CD8-positive, alpha-beta memory T cell (primary cell): ENCODE measurements at regions not wholly inside any gene's neighbourhood (a gene's known extent, or its start where the extent isn't known, plus 50 kb on each side); places are given as distances from the start of the nearest gene placed in this dataset.

Source experiments
- CTCF ChIA-PET: fragments of 350-600 bp; sonication (Branson Sonifier 250); formaldehyde crosslinking; loops from one replicate; lab custom pipeline; 2021; ENCODE audit warnings: antibody characterized with exemption; lab: Charles Lee
- POLR2A ChIA-PET: fragments of 350-600 bp; sonication (Branson Sonifier 250); formaldehyde crosslinking; loops from one replicate; lab custom pipeline; 2021; ENCODE audit warnings: antibody characterized with exemption; lab: Charles Lee
- DNase-seq, 5 donors: peaks; one replicate each; pipeline versions ENCODE4 v3.0.0 to v3.0.0-alpha.2; 2020 to 2022; ENCODE audit warnings: mixed read lengths in 1 of 5
- H3K27ac ChIP-seq: one replicate; pipeline ENCODE4 v1.7.0; 2013; ENCODE audit warnings: low read depth, mild to moderate bottlenecking, low read length, moderate library complexity
- H3K27me3 ChIP-seq: 2 replicates; pipeline ENCODE4 v1.7.0; 2013; ENCODE audit warnings: low read length, mild to moderate bottlenecking; ENCODE audit not compliant: insufficient read depth, poor library complexity, severe bottlenecking
- H3K36me3 ChIP-seq: 2 replicates; pipeline ENCODE4 v1.7.0; 2013; ENCODE audit warnings: mild to moderate bottlenecking, low read length, moderate library complexity; ENCODE audit not compliant: insufficient read depth
- H3K4me1 ChIP-seq: 2 replicates; pipeline ENCODE4 v1.7.0; 2013; ENCODE audit warnings: mild to moderate bottlenecking, low read length, moderate library complexity; ENCODE audit not compliant: insufficient read depth
- H3K4me3 ChIP-seq: 2 replicates; pipeline ENCODE4 v1.7.0; 2013; ENCODE audit warnings: mild to moderate bottlenecking, low read length
- H3K9me3 ChIP-seq: 2 replicates; pipeline ENCODE4 v1.7.0; 2013; ENCODE audit warnings: mild to moderate bottlenecking, low read length
- H3K27ac Mint-ChIP-seq, 8 donors: one replicate each; pipeline ENCODE4 v1.8.0; 2020 to 2021; ENCODE audit warnings: mixed read lengths in 8 of 8, mild to moderate bottlenecking in 6 of 8, inconsistent platforms in 3 of 8, moderate library complexity in 3 of 8
- H3K27me3 Mint-ChIP-seq, 2 donors: one replicate each; pipeline ENCODE4 v1.8.0; 2020 to 2021; ENCODE audit warnings: mixed read lengths in 2 of 2, mild to moderate bottlenecking in 1 of 2, moderate library complexity in 1 of 2
- H3K36me3 Mint-ChIP-seq, 3 donors: one replicate each; pipeline ENCODE4 v1.8.0; 2020 to 2021; ENCODE audit warnings: mixed read lengths in 3 of 3, inconsistent platforms in 1 of 3, mild to moderate bottlenecking in 1 of 3
- H3K4me1 Mint-ChIP-seq, 3 donors: one replicate each; pipeline ENCODE4 v1.8.0; 2020 to 2021; ENCODE audit warnings: mixed read lengths in 3 of 3, inconsistent platforms in 1 of 3, mild to moderate bottlenecking in 1 of 3
- H3K4me3 Mint-ChIP-seq, 7 donors: one replicate each; pipeline ENCODE4 v1.8.0; 2020 to 2021; ENCODE audit warnings: mixed read lengths in 7 of 7, mild to moderate bottlenecking in 6 of 7, moderate library complexity in 4 of 7, inconsistent platforms in 2 of 7
- H3K9me3 Mint-ChIP-seq, 5 donors: one replicate each; pipeline ENCODE4 v1.8.0; 2020 to 2022; ENCODE audit warnings: mixed read lengths in 5 of 5, mild to moderate bottlenecking in 3 of 5, moderate library complexity in 2 of 5, inconsistent platforms in 1 of 5

- Mint-ChIP-seq H3K4me3 (no peak overlapping the region), H3K9me3 (no peaks in the 10 kb centered on the region), H3K4me1 (no peaks in the 10 kb centered on the region), H3K27me3 (peaks cover 9 to 38% of the 10 kb centered on the region in 2 donors), H3K27ac (no peak overlapping the region), H3K36me3 (no peaks in the 10 kb centered on the region)
- H3K9me3 ChIP-seq: no peaks in the 10 kb centered on the region
- no peak for DNase-seq
- CTCF ChIA-PET: no interaction called here
- H3K36me3 ChIP-seq: no peaks in the 10 kb centered on the region
- H3K4me3 ChIP-seq: no peak overlapping the region
- no peaks in the 10 kb centered on the region for H3K4me1 ChIP-seq
- POLR2A ChIA-PET: no interaction called here
- H3K27ac ChIP-seq: no peak overlapping the region
- H3K27me3 ChIP-seq: peaks cover 6% of the 10 kb centered on the region
These were observed 80.9 kb upstream of the NLRP1 start for GRCh38 chr17:5665164-5665563.

- H3K36me3 ChIP-seq: no peaks in the 10 kb centered on the region
- no peaks in the 10 kb centered on the region for H3K9me3 Mint-ChIP-seq
- no peak for DNase-seq
- H3K36me3 Mint-ChIP-seq: no peaks in the 10 kb centered on the region
- H3K4me1 ChIP-seq: no peaks in the 10 kb centered on the region
- H3K27me3 Mint-ChIP-seq: peaks cover 15 to 44% of the 10 kb centered on the region in 2 donors
- POLR2A ChIA-PET: no interaction called here
- peaks cover 11% of the 10 kb centered on the region for H3K27me3 ChIP-seq
- H3K9me3 ChIP-seq: no peaks in the 10 kb centered on the region
- CTCF ChIA-PET: no interaction called here
- H3K27ac ChIP-seq: no peak overlapping the region
- no peak overlapping the region for H3K4me3 ChIP-seq
- no peaks in the 10 kb centered on the region for H3K4me1 Mint-ChIP-seq
- no peak overlapping the region for H3K27ac Mint-ChIP-seq
- H3K4me3 Mint-ChIP-seq: no peak overlapping the region
These were observed 83.6 kb upstream of the NLRP1 start for GRCh38 chr17:5667871-5668270.

- Mint-ChIP-seq H3K27me3 (peaks cover 16 to 46% of the 10 kb centered on the region in 2 donors), H3K27ac (no peak overlapping the region), H3K4me3 (no peak overlapping the region), H3K36me3 (no peaks in the 10 kb centered on the region), H3K9me3 (peaks cover 0 to 1% (median 0%) of the 10 kb centered on the region in 5 donors), H3K4me1 (no peaks in the 10 kb centered on the region)
- no peaks in the 10 kb centered on the region for H3K9me3 ChIP-seq
- ChIA-PET POLR2A (no interaction called here), CTCF (no interaction called here)
- H3K27ac ChIP-seq: no peak overlapping the region
- H3K27me3 ChIP-seq: peaks cover 11% of the 10 kb centered on the region
- no peak overlapping the region for H3K4me3 ChIP-seq
- no peaks in the 10 kb centered on the region for H3K36me3 ChIP-seq
- no peak for DNase-seq
- no peaks in the 10 kb centered on the region for H3K4me1 ChIP-seq
These were observed 84.3 kb upstream of the NLRP1 start for GRCh38 chr17:5668557-5669138.

GRCh38 chr17:5669191-5669590 is 84.9 kb upstream of the NLRP1 start:
- H3K27me3 Mint-ChIP-seq: peaks cover 18 to 50% of the 10 kb centered on the region in 2 donors
- Histone ChIP-seq H3K27ac (no peak overlapping the region), H3K36me3 (no peaks in the 10 kb centered on the region), H3K4me1 (no peaks in the 10 kb centered on the region), H3K9me3 (no peaks in the 10 kb centered on the region), H3K27me3 (peaks cover 11% of the 10 kb centered on the region), H3K4me3 (no peak overlapping the region)
- no peak overlapping the region for H3K4me3 Mint-ChIP-seq
- H3K36me3 Mint-ChIP-seq: no peaks in the 10 kb centered on the region
- DNase-seq: no peak
- CTCF ChIA-PET: no interaction called here
- POLR2A ChIA-PET: no interaction called here
- peaks cover 0 to 4% (median 1%) of the 10 kb centered on the region in 5 donors for H3K9me3 Mint-ChIP-seq
- H3K27ac Mint-ChIP-seq: no peak overlapping the region
- H3K4me1 Mint-ChIP-seq: no peaks in the 10 kb centered on the region

- peaks cover 14 to 42% of the 10 kb centered on the region in 2 donors for H3K27me3 Mint-ChIP-seq
- CTCF ChIA-PET: no interaction called here
These were observed 87.8 kb upstream of the NLRP1 start for GRCh38 chr17:5672141-5672540.

GRCh38 chr17:5672815-5673430 is 88.6 kb upstream of the NLRP1 start:
- H3K36me3 Mint-ChIP-seq: no peaks in the 10 kb centered on the region
- H3K4me1 Mint-ChIP-seq: no peaks in the 10 kb centered on the region
- Histone ChIP-seq H3K9me3 (no peaks in the 10 kb centered on the region), H3K27ac (no peak overlapping the region), H3K4me3 (no peak overlapping the region), H3K27me3 (peaks cover 8% of the 10 kb centered on the region), H3K36me3 (no peaks in the 10 kb centered on the region), H3K4me1 (no peaks in the 10 kb centered on the region)
- H3K27me3 Mint-ChIP-seq: peaks cover 14 to 41% of the 10 kb centered on the region in 2 donors
- H3K27ac Mint-ChIP-seq: peak overlapping the region in 1 of 8 donors; percentile 13
- DNase-seq: no peak
- peaks cover 0 to 5% (median 1%) of the 10 kb centered on the region in 5 donors for H3K9me3 Mint-ChIP-seq
- ChIA-PET POLR2A (no interaction called here), CTCF (no interaction called here)
- H3K4me3 Mint-ChIP-seq: no peak overlapping the region

More at GRCh38 chr17:5672141-5672540, 87.8 kb upstream of the NLRP1 start:
- Histone ChIP-seq H3K4me3 (no peak overlapping the region), H3K9me3 (no peaks in the 10 kb centered on the region), H3K27me3 (peaks cover 11% of the 10 kb centered on the region), H3K36me3 (no peaks in the 10 kb centered on the region), H3K4me1 (no peaks in the 10 kb centered on the region), H3K27ac (no peak overlapping the region)
- Mint-ChIP-seq H3K27ac (no peak overlapping the region), H3K36me3 (no peaks in the 10 kb centered on the region), H3K9me3 (peaks cover 0 to 5% (median 1%) of the 10 kb centered on the region in 5 donors), H3K4me1 (no peaks in the 10 kb centered on the region), H3K4me3 (no peak overlapping the region)
- POLR2A ChIA-PET: no interaction called here
- DNase-seq: no peak

- H3K4me3 Mint-ChIP-seq: no peak overlapping the region
- no peaks in the 10 kb centered on the region for H3K4me1 Mint-ChIP-seq
- H3K27me3 ChIP-seq: peaks cover 4% of the 10 kb centered on the region
- H3K4me1 ChIP-seq: no peaks in the 10 kb centered on the region
- DNase-seq: no peak
- no peaks in the 10 kb centered on the region for H3K36me3 ChIP-seq
- H3K9me3 ChIP-seq: no peaks in the 10 kb centered on the region
- POLR2A ChIA-PET: no interaction called here
- H3K27ac Mint-ChIP-seq: no peak overlapping the region
- peaks cover 0 to 5% (median 3%) of the 10 kb centered on the region in 5 donors for H3K9me3 Mint-ChIP-seq
- no peaks in the 10 kb centered on the region for H3K36me3 Mint-ChIP-seq
- H3K27me3 Mint-ChIP-seq: peaks cover 10 to 42% of the 10 kb centered on the region in 2 donors
- no peak overlapping the region for H3K4me3 ChIP-seq
- CTCF ChIA-PET: interaction anchor here (1.2 kb wide), 1 partner anchor 10 kb away, joined by 3 read pairs; no protein-coding TSS in a partner anchor
- no peak overlapping the region for H3K27ac ChIP-seq
These were observed 91.5 kb upstream of the NLRP1 start for GRCh38 chr17:5675625-5676421.

GRCh38 chr17:5677620-5678019 is 93.3 kb upstream of the NLRP1 start:
- H3K4me1 ChIP-seq: no peaks in the 10 kb centered on the region
- no peaks in the 10 kb centered on the region for H3K27me3 ChIP-seq
- H3K27me3 Mint-ChIP-seq: peaks cover 16 to 54% of the 10 kb centered on the region in 2 donors
- no peak overlapping the region for H3K27ac ChIP-seq
- no peaks in the 10 kb centered on the region for H3K36me3 Mint-ChIP-seq
- H3K4me3 ChIP-seq: no peak overlapping the region
- no peak overlapping the region for H3K4me3 Mint-ChIP-seq
- H3K4me1 Mint-ChIP-seq: no peaks in the 10 kb centered on the region
- H3K36me3 ChIP-seq: no peaks in the 10 kb centered on the region
- no peak for DNase-seq
- ChIA-PET POLR2A (no interaction called here), CTCF (no interaction called here)
- H3K27ac Mint-ChIP-seq: no peak overlapping the region
- H3K9me3 Mint-ChIP-seq: peaks cover 0 to 5% (median 3%) of the 10 kb centered on the region in 5 donors
- H3K9me3 ChIP-seq: no peaks in the 10 kb centered on the region
